SK-N-MC (cell line): ENCODE measurements at regions not wholly inside any gene's neighbourhood (a gene's known extent, or its start where the extent isn't known, plus 50 kb on each side); places are given as distances from the start of the nearest gene placed in this dataset.

Source experiments
- DNase-seq: peaks from one replicate; pipeline ENCODE4 v3.0.0-alpha.2; 2011; ENCODE audit warnings: low read depth, low spot score
- H3K27ac ChIP-seq: fragments of 200-600 bp; sonication (generic); 2 replicates; pipeline ENCODE4 v1.5.1; 2016; ENCODE audit warnings: mixed run types
- H3K36me3 ChIP-seq: fragments of 200-600 bp; sonication (generic); 2 replicates; pipeline ENCODE4 v1.6.1; 2017; ENCODE audit warnings: antibody characterized with exemption, low read length, mixed read lengths; ENCODE audit not compliant: insufficient read depth
- H3K4me3 ChIP-seq: fragments of 200-600 bp; sonication (generic); 2 replicates; pipeline ENCODE4 v1.5.1; 2016
- H3K9ac ChIP-seq: fragments of 200-600 bp; sonication (generic); 2 replicates; pipeline ENCODE4 v1.8.0; 2017; ENCODE audit warnings: mixed run types, mixed read lengths; ENCODE audit not compliant: insufficient read length
- H3K9me3 ChIP-seq: fragments of 200-600 bp; sonication (generic); 2 replicates; pipeline ENCODE4 v1.6.1; 2017; ENCODE audit warnings: low read depth, mild to moderate bottlenecking, antibody characterized with exemption, low read length, moderate library complexity, mixed read lengths
- EZH2 ChIP-seq: fragments of 200-600 bp; sonication (generic); IDR thresholded peaks from one replicate; pipeline ENCODE4 v1.6.1; 2017; ENCODE audit warnings: antibody characterized with exemption
- FOXP2 ChIP-seq: optimal IDR thresholded peaks from 2 replicates; pipeline ENCODE3; 2011; ENCODE audit warnings: mild to moderate bottlenecking, moderate library complexity; ENCODE audit not compliant: insufficient read depth; ENCODE audit errors: extremely low read length, control extremely low read depth
- POLR2AphosphoS5 ChIP-seq: IDR thresholded peaks from 2 replicates; pipeline ENCODE4 v1.6.1; 2012; ENCODE audit warnings: mild to moderate bottlenecking, low read depth, low read length, borderline replicate concordance

DNA sequence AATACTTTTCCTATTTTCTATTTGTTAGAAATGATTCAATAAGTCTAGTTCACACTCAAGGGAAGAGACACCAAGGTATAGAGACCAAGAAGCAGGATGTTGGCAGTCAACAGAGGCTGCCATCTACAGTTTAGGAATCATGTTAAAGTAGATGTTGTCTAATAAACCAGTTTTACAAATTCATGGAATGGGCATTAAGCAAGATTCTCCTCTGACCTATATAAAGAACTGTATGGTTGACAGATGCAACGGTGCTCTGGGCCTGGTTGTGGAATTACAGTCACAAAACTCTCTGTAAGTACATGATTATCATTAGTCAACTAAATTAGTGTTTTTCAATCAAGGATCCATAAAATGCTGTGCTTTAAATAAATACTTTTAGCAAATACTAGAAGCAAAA lies 475.1 kb downstream of the NAV3 start:
- TF ChIP-seq EZH2: no peak
- no peak for TF ChIP-seq POLR2AphosphoS5
- no peak for TF ChIP-seq FOXP2
- no peaks in the 10 kb centered on the region for H3K36me3 ChIP-seq
- no peak overlapping the region for H3K9ac ChIP-seq
- H3K27ac ChIP-seq: no peak overlapping the region
- DNase-seq: no peak
- H3K4me3 ChIP-seq: no peak overlapping the region
- no peaks in the 10 kb centered on the region for H3K9me3 ChIP-seq

GRCh38 chr12:78306236-78306635 lies 475.5 kb downstream of the NAV3 start:
- TF ChIP-seq POLR2AphosphoS5 (no peak), EZH2 (no peak), FOXP2 (no peak)
- H3K9ac ChIP-seq: no peak overlapping the region
- no peaks in the 10 kb centered on the region for H3K9me3 ChIP-seq
- DNase-seq: no peak
- no peak overlapping the region for H3K27ac ChIP-seq
- no peaks in the 10 kb centered on the region for H3K36me3 ChIP-seq
- H3K4me3 ChIP-seq: no peak overlapping the region

DNA sequence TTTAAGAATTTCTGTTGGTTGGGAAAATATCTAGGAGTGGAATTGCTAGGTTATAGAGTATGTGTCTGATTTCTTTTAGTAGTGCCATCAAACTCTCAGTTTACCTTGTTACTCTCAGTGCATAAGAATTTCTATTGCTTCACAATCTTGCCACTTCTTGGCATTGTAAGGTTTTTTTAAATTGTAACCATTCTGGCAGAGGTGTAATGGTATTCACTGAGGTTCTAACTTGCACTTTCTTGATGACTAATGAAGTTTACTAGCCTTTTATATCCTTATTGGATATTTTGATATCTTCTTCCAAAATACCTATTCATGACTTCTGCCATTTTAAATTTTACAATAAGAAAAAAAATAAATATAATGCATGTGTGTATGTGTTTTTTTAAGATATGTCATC lies 478.0 kb downstream of the NAV3 start:
- H3K36me3 ChIP-seq: no peaks in the 10 kb centered on the region
- DNase-seq: no peak
- H3K27ac ChIP-seq: no peak overlapping the region
- H3K9me3 ChIP-seq: no peaks in the 10 kb centered on the region
- TF ChIP-seq FOXP2 (no peak), EZH2 (no peak), POLR2AphosphoS5 (no peak)
- H3K9ac ChIP-seq: no peak overlapping the region
- no peak overlapping the region for H3K4me3 ChIP-seq

- no peak overlapping the region for H3K9ac ChIP-seq
- no peak overlapping the region for H3K27ac ChIP-seq
- TF ChIP-seq FOXP2 (no peak), EZH2 (no peak), POLR2AphosphoS5 (no peak)
- peak overlapping the region; percentile 5; the same call in 1 of the 2 replicates for H3K4me3 ChIP-seq
- H3K9me3 ChIP-seq: no peaks in the 10 kb centered on the region; the same call in 1 of the 2 replicates
- DNase-seq: no peak
- no peaks in the 10 kb centered on the region for H3K36me3 ChIP-seq
Measured at GRCh38 chr12:78315028-78315427, 484.3 kb downstream of the NAV3 start.

DNA sequence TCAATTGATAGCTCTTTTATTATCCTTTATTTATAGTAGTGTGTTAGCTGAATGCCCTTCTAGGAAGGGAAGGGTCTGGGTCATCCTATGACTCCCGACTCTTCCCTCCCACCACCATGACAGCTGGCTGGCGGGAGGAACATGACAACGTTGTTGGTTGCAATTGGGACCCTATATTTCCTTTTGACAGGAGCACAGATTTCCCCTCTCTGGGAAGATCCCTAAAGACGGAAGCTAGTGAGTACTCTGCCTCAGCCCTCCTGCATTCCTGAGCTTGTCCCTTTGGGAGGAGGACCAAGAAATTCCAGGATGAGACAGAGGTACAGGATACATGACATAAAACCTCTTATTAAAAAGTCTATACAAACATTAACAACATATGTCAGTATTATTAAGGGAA lies 485.4 kb downstream of the NAV3 start:
- Histone ChIP-seq H3K9ac (no peak overlapping the region), H3K36me3 (no peaks in the 10 kb centered on the region), H3K27ac (no peak overlapping the region), H3K4me3 (no peak overlapping the region), H3K9me3 (no peaks in the 10 kb centered on the region; the same call in 1 of the 2 replicates)
- DNase-seq: no peak
- TF ChIP-seq FOXP2 (no peak), EZH2 (no peak), POLR2AphosphoS5 (no peak)

DNA sequence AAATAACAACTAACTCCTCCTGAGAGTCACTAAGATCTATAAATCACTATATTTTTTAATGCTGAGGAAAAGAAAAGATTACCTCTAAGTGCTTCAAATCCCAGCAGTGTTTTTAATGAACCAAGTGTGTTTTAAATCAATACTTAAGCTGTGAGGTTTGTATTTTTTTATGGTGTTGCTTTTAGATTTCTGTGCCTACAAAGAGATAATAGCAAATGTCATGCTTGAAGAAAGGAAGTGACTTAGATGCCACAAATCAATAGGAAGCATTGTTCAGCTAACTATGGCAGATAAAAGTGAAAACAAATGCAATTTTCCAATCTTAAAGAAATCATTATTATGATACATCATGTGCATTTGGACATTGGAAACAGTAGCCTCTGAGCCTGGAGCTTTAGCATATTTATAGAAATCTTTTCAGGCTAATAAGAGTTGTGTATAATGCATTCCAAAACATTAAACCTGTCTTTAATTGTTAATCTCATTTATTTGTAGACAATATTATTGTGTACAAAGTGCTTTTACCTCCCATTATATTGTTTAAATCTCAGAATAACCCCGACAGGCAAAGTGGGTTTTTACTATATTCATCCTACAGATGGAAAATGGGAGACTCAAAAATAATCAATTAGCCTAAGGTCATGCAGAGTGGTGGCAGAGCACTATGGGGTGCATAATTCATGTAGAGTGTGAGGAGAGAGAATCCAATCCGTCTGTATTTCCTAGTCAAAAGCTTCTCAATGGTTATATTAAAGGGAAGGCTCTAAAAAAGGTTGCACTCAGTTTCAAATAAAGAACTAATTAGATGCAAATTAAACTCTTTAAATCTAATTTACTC lies 486.2 kb downstream of the NAV3 start:
- no peak overlapping the region for H3K9ac ChIP-seq
- H3K36me3 ChIP-seq: no peaks in the 10 kb centered on the region
- no peaks in the 10 kb centered on the region; the same call in 1 of the 2 replicates for H3K9me3 ChIP-seq
- H3K27ac ChIP-seq: no peak overlapping the region
- TF ChIP-seq FOXP2: no peak
- TF ChIP-seq EZH2: no peak
- no peak for TF ChIP-seq POLR2AphosphoS5
- no peak for DNase-seq
- H3K4me3 ChIP-seq: no peak overlapping the region

DNA sequence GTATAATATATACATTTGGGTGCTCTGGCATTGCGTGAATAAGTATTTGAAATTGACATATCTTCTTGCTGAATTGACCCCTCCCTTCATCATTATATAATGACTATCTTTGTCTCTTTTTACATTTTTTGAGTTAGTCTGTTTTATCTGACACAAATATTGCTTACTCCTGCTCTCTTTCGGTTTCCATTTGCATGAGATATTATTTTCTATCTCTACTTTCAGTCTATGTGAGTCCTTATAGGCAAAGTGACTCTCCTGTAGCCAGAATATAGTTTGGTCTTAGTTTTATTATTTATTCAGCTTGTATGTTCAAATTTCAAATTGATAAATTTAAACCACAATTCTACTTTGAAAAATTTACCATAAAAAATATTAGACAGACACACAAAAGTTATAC lies 491.0 kb downstream of the NAV3 start:
- Histone ChIP-seq H3K9me3 (no peaks in the 10 kb centered on the region; the same call in 1 of the 2 replicates), H3K9ac (no peak overlapping the region), H3K27ac (no peak overlapping the region), H3K4me3 (no peak overlapping the region), H3K36me3 (no peaks in the 10 kb centered on the region)
- no peak for TF ChIP-seq FOXP2
- TF ChIP-seq POLR2AphosphoS5: no peak
- TF ChIP-seq EZH2: no peak
- no peak for DNase-seq

- TF ChIP-seq POLR2AphosphoS5 (no peak), FOXP2 (no peak), EZH2 (no peak)
- no peak for DNase-seq
- no peak overlapping the region for H3K27ac ChIP-seq
Measured at GRCh38 chr12:78323226-78323625, 492.5 kb downstream of the NAV3 start.

More at GRCh38 chr12:78323226-78323625, 492.5 kb downstream of the NAV3 start:
- H3K4me3 ChIP-seq: no peak overlapping the region
- no peaks in the 10 kb centered on the region; the same call in 1 of the 2 replicates for H3K9me3 ChIP-seq
- H3K9ac ChIP-seq: no peak overlapping the region
- no peaks in the 10 kb centered on the region for H3K36me3 ChIP-seq
